Duodenal mucosa (tissue), 2 donors: ENCODE measurements at regions not wholly inside any gene's neighbourhood (a gene's known extent, or its start where the extent isn't known, plus 50 kb on each side); places are given as distances from the start of the nearest gene placed in this dataset.
"Not testable (repeated sequence)": the region's sequence is repeated elsewhere in the genome, so short reads cannot be mapped to it uniquely, and the experiment has no call there.

ENCODE experiments used
- H3K27ac ChIP-seq: one replicate; pipeline ENCODE4 v1.7.0; 2013; ENCODE audit warnings: low read depth, low read length
- H3K27me3 ChIP-seq, 2 donors: one replicate each; pipeline ENCODE4 v1.7.0; 2013; ENCODE audit warnings: low read length in 2 of 2, control low read depth in 1 of 2; ENCODE audit not compliant: insufficient read depth in 2 of 2, control insufficient read depth in 1 of 2
- H3K36me3 ChIP-seq, 2 donors: one replicate each; pipeline ENCODE4 v1.7.0; 2013; ENCODE audit warnings: low read length in 2 of 2, control low read depth in 1 of 2; ENCODE audit not compliant: insufficient read depth in 2 of 2, control insufficient read depth in 1 of 2
- H3K4me1 ChIP-seq, 2 donors: one replicate each; pipeline ENCODE4 v1.7.0; 2013; ENCODE audit warnings: low read length in 2 of 2, control low read depth in 1 of 2; ENCODE audit not compliant: insufficient read depth in 2 of 2, control insufficient read depth in 1 of 2
- H3K4me3 ChIP-seq, 2 donors: one replicate each; pipeline ENCODE4 v1.7.0; 2013; ENCODE audit warnings: low read length in 2 of 2, low read depth in 1 of 2
- H3K9ac ChIP-seq, 2 donors: one replicate each; pipeline ENCODE4 v1.7.0; 2013; ENCODE audit warnings: low read length in 2 of 2, low read depth in 1 of 2
- H3K9me3 ChIP-seq, 2 donors: one replicate each; pipeline ENCODE4 v1.7.0; 2013; ENCODE audit warnings: low read length in 2 of 2, control low read depth in 1 of 2; ENCODE audit not compliant: control insufficient read depth in 1 of 2

DNA sequence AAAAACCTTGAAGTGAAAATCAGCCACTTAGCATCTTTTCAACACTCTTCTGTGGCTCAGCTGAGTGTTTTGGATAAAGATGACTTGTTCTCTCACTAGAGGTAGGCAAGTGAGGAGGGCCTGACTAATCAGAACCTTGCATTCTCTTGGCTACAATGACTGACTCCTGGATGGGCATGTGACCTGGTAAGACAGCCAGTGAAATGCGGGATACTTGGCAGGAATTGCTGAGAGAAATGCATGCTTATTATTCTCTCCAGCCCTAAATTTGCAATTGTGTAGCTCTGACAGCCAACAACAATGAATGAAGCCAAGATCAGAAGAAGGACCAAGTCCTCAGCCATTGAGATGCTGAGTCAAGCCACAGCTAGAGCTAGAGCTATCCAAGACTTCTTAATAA lies 490.5 kb upstream of the ZNF608 start:
- H3K36me3 ChIP-seq, result no peaks in the 10 kb centered on the region
- H3K27me3 ChIP-seq, result no peaks in the 10 kb centered on the region
- H3K27ac ChIP-seq, result no peak overlapping the region
- no peaks in the 10 kb centered on the region for H3K9me3 ChIP-seq
- no peak overlapping the region for H3K4me3 ChIP-seq
- H3K4me1 ChIP-seq, result peaks cover 0 to 6% of the 10 kb centered on the region in 2 donors
- no peak overlapping the region for H3K9ac ChIP-seq

DNA sequence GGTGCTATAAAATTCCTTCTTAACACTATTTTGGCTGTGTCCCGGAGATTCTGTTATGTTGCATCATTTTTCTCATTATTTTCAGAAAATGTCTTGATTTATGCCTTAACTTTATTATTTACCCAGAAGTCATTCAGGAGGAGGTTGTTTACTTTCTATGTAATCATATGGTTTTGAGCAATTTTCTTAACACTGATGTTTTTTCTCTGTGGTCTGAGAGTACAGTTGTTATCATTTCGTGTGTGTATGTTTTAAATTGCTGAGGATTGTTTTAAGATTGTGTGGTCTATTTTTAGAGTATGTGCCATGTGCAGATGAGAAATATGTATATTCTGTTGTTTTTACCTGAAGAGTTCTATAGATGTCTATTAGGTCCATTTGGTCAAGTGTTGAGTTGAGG lies 498.1 kb upstream of the ZNF608 start:
- no peaks in the 10 kb centered on the region for H3K4me1 ChIP-seq
- no peaks in the 10 kb centered on the region for H3K9me3 ChIP-seq
- H3K9ac ChIP-seq, result no peak overlapping the region
- no peaks in the 10 kb centered on the region for H3K27me3 ChIP-seq
- H3K36me3 ChIP-seq, result no peaks in the 10 kb centered on the region
- H3K4me3 ChIP-seq, result no peak overlapping the region
- H3K27ac ChIP-seq, result no peak overlapping the region

DNA sequence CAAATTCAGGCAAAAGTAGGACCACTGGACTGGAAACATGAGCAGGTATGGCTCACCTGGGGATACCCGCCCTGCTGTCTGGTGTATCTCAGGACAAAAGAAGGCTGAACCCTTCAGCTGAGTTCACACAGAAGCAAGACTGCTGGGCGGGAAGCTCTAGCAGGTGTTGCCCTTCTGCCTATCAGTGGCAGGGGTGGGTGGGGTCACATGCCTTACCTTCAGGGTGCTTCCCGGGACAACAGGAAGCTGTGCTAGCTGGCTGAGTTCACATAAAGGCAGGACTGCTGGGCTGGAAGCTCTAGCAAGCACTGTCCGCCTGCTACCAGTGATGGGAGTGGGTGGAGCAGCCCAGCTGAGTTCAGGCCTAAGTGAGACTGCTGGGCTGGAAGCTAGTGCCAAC lies 498.8 kb upstream of the ZNF608 start:
- no peak overlapping the region for H3K9ac ChIP-seq
- no peak overlapping the region for H3K4me3 ChIP-seq
- no peaks in the 10 kb centered on the region for H3K36me3 ChIP-seq
- no peaks in the 10 kb centered on the region for H3K4me1 ChIP-seq
- H3K27me3 ChIP-seq, result no peaks in the 10 kb centered on the region
- no peak overlapping the region for H3K27ac ChIP-seq
- no peaks in the 10 kb centered on the region for H3K9me3 ChIP-seq

DNA sequence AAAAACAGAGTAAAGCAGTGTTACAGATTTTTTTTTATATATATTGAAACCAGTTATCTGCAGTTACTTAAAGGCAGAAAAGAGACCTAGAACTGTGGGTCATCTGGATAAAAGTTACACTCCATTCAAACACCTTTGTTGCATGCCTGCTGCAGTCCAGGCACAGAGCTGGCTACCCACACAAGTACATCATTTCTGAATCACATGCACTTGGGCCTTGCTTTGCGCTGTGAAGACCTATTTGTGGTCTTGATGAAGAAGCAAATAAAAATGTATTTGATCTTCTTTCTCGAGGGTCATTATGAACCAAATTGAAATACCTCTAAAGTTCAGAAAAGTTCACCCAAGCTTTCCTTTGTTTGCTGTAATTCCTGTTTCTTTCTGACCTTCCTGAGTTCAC lies 503.0 kb upstream of the ZNF608 start:
- H3K27ac ChIP-seq, result no peak overlapping the region
- H3K9ac ChIP-seq, result no peak overlapping the region
- peaks cover 0 to 4% of the 10 kb centered on the region in 2 donors for H3K9me3 ChIP-seq
- no peaks in the 10 kb centered on the region for H3K27me3 ChIP-seq
- no peaks in the 10 kb centered on the region for H3K36me3 ChIP-seq
- H3K4me1 ChIP-seq, result no peaks in the 10 kb centered on the region
- H3K4me3 ChIP-seq, result no peak overlapping the region

DNA sequence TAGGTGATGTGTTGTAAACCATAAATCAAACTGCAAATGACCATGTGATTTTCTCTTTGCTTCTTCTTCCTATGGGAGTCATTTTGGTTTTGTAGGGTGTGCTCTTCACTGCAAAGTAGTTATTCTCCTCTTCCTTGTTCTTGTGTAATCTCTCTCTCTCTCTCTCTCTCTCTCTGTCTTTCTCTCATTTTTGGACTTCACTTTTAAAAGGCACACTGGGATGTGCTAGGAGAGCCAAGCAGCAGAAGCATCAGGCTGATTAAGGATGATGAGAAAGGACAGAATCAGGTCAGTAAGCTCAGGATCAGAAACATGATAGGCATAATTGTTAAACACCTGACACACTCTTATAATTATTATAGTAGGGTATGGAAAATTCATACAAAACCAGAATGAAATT lies 505.3 kb upstream of the ZNF608 start:
- H3K27me3 ChIP-seq, result no peaks in the 10 kb centered on the region
- H3K4me3 ChIP-seq, result no peak overlapping the region
- H3K9me3 ChIP-seq, result peaks cover 0 to 8% of the 10 kb centered on the region in 2 donors
- H3K27ac ChIP-seq, result no peak overlapping the region
- H3K9ac ChIP-seq, result no peak overlapping the region
- no peaks in the 10 kb centered on the region for H3K36me3 ChIP-seq
- no peaks in the 10 kb centered on the region for H3K4me1 ChIP-seq

DNA sequence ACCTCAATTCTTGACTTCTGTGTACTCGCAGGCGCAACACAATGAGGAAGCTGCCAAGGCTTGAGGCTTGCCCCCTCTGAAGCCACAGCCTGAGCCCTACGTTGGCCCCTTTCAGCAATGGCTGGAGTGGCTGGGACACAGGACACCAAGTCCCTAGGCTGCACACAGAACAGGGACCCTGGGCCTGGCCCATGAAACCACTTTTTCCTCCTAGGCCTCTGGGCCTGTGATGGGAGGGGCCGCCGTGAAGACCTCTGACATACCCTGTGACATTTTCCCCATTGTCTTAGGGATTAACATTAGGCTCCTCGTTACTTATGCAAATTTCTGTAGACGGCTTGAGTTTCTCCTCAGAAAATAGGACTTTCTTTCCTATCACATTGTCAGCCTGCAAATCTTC lies 507.2 kb upstream of the ZNF608 start:
- H3K9me3 ChIP-seq, H3K27ac ChIP-seq, H3K9ac ChIP-seq, H3K27me3 ChIP-seq, H3K4me3 ChIP-seq, H3K4me1 ChIP-seq, H3K36me3 ChIP-seq: not testable (repeated sequence)

DNA sequence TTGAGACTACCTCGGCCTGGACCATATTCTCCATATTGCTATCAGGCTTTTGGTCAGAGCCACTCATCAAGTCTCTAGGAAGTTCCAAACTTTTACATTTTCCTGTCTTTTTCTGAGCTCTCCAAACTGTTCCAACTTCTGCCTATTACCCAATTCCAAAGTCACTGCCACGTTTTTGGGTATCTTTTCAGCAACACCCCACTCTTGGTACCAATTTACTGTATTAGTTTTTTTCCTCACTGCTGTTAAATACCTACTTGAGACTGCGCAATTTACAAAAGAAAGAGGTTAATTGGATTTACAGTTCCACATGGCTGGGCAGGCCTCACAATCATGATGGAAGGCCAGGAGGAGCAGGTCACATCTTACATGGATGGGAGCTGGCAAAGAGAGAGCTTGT lies 507.8 kb upstream of the ZNF608 start:
- no peaks in the 10 kb centered on the region for H3K4me1 ChIP-seq
- no peaks in the 10 kb centered on the region for H3K36me3 ChIP-seq
- H3K9me3 ChIP-seq, result peaks cover 0 to 8% of the 10 kb centered on the region in 2 donors
- H3K27me3 ChIP-seq, result no peaks in the 10 kb centered on the region
- no peak overlapping the region for H3K4me3 ChIP-seq
- no peak overlapping the region for H3K27ac ChIP-seq
- no peak overlapping the region for H3K9ac ChIP-seq

DNA sequence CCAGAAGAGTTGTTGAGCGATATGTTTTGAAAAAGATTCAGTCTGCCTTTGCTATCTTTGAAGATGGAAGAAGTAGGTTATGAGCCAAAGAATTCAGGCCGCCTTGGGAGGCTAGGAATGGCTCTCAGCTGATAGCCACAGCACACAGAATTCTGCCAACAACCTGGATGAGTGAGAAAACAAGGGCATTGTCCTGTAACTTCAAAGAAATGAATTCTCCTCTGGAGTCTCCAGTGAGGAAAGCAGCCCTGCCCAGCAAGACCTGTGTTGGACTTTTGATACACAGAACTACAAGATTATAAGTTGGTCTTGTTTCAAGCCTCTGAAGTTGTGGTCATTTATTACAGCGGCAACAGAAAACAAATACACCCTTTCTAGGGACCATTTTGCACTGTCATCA lies 509.9 kb upstream of the ZNF608 start:
- Histone ChIP-seq H3K4me1 (no peaks in the 10 kb centered on the region), H3K36me3 (no peaks in the 10 kb centered on the region), H3K27ac (no peak overlapping the region), H3K4me3 (no peak overlapping the region), H3K9me3 (peaks cover 0 to 8% of the 10 kb centered on the region in 2 donors), H3K9ac (no peak overlapping the region), H3K27me3 (no peaks in the 10 kb centered on the region)

DNA sequence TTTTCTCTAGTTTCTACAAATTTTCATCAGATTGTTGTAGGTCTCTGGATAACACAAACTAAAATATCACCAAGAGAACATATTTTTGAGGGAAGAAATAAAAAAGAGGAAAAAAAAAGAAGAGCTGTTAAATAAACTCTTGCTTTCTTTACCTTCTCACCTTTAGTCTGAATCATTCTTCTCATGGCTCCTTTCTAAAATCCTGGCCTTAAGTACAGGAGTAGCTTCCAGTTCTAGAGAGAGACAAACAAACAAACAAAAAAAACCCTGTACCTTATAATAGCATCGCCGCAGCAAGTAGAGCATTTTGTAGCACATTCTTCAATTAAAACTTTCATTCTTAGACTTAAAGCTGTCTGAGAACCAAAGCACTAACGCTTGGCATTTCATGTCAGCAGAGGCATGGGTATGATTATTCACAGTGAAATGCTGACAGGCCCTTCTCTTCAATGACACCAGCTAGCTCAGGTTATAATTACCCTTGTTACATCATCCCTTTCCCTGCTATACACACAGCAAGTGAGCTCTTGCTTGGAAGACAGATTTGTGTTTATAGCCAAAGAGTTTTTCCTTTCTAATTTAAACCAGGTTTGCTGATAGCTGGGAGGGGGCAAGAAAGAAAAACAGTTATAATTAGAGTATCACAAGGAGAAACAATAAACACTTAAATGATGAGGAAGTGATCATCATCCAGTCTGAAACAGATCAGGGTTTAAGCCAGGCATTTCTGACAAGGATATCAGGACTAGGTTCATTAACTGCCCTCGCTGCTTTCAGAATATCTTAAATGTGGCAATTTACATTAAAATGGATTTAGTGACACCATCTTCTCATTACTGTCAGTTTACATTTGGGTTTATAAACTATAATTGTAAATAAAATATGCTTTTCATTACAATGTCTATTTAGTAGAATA lies 510.9 kb upstream of the ZNF608 start:
- Histone ChIP-seq H3K27ac (no peak overlapping the region), H3K4me1 (no peaks in the 10 kb centered on the region), H3K9ac (no peak overlapping the region), H3K9me3 (peaks cover 0 to 8% of the 10 kb centered on the region in 2 donors), H3K27me3 (no peaks in the 10 kb centered on the region), H3K4me3 (no peak overlapping the region), H3K36me3 (no peaks in the 10 kb centered on the region)

DNA sequence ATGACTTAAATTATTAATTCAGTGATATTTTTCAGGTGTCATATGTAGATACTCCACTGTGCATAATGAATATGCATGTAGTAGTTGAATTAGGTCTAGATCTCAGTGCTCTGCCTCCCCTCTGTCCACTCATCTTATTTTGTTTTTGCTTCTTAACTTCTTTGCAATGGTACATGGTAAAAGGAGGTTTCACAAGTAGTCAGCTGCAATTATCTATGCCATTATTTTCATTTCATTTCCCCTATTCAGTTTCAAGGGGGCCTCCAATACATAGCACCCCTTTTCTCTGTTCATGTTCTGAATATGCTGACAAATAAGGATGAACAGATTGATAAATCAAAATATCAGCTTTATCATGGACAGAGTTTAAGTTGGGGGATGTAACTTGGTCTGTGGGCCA lies 511.6 kb upstream of the ZNF608 start:
- Histone ChIP-seq H3K27me3 (no peaks in the 10 kb centered on the region), H3K27ac (no peak overlapping the region), H3K9ac (no peak overlapping the region), H3K4me1 (no peaks in the 10 kb centered on the region), H3K4me3 (no peak overlapping the region), H3K36me3 (no peaks in the 10 kb centered on the region), H3K9me3 (peaks cover 0 to 8% of the 10 kb centered on the region in 2 donors)
